T-cell (primary cell): ENCODE measurements at regions not wholly inside any gene's neighbourhood (a gene's known extent, or its start where the extent isn't known, plus 50 kb on each side); places are given as distances from the start of the nearest gene placed in this dataset.

Experiments
- ATAC-seq, 4 experiments: fragments of 200-7000 bp in 3 of 4; fragments of 150-1000 bp in 1 of 4; cut with Tn5 transposase; replicated peaks in 1 of 4; 1 replicate in 3 of 4; 2 replicates in 1 of 4; pipeline ENCODE4 v1.10.0; 2021; ENCODE audit warnings: moderate library complexity in 3 of 4, mild to moderate bottlenecking in 2 of 4, moderate number of reproducible peaks in 1 of 4
- CTCF ChIA-PET, 2 donors: fragments of 300-600 bp; sonication (Branson Sonifier 250); formaldehyde crosslinking; loops; one replicate each; lab custom pipeline; 2022; ENCODE audit warnings: antibody characterized with exemption in 2 of 2; lab: Charles Lee
- POLR2A ChIA-PET, 2 donors: fragments of 300-600 bp; sonication (Branson Sonifier 250); formaldehyde crosslinking; loops; one replicate each; lab custom pipeline; 2022; ENCODE audit warnings: antibody characterized with exemption in 2 of 2; lab: Charles Lee
- DNase-seq, 35 experiments: peaks; one replicate each; pipeline versions ENCODE4 v3.0.0 to v3.0.0-alpha.2; 2013 to 2023
- H3K27ac ChIP-seq: one replicate; pipeline ENCODE4 v1.5.1; 2013; ENCODE audit warnings: low read length
- H3K27me3 ChIP-seq, 2 experiments: replicated peaks in 1 of 2; 1 replicate in 1 of 2; 2 replicates in 1 of 2; pipeline versions ENCODE4 v1.6.1 to v1.7.0; 2013; ENCODE audit warnings: low read length in 1 of 2, mixed read lengths in 1 of 2; ENCODE audit not compliant: control insufficient read depth in 2 of 2, insufficient read depth in 2 of 2; ENCODE audit errors: extremely low read depth in 1 of 2
- H3K36me3 ChIP-seq, 2 donors: 1 replicate in 1 of 2; 2 replicates in 1 of 2; pipeline versions ENCODE4 v1.6.1 to v1.7.0; 2013; ENCODE audit warnings: low read length in 1 of 2; ENCODE audit not compliant: control insufficient read depth in 2 of 2, insufficient read depth in 1 of 2; ENCODE audit errors: extremely low read depth in 1 of 2
- H3K4me1 ChIP-seq, 2 experiments: 1 replicate in 1 of 2; 2 replicates in 1 of 2; pipeline versions ENCODE4 v1.6.1 to v1.7.0; 2013; ENCODE audit warnings: low read length in 2 of 2, mixed read lengths in 1 of 2; ENCODE audit not compliant: insufficient read depth in 2 of 2, control insufficient read depth in 1 of 2; ENCODE audit errors: extremely low read depth in 1 of 2
- H3K4me3 ChIP-seq, 2 donors: 1 replicate in 1 of 2; 2 replicates in 1 of 2; pipeline versions ENCODE4 v1.5.1 to v1.7.0; 2013; ENCODE audit warnings: mild to moderate bottlenecking in 2 of 2, low read length in 1 of 2, moderate library complexity in 1 of 2; ENCODE audit not compliant: control insufficient read depth in 1 of 2; ENCODE audit errors: extremely low read depth in 1 of 2
- H3K9me3 ChIP-seq: 2 replicates; pipeline ENCODE4 v1.7.0; 2013
- H3K27ac Mint-ChIP-seq, 2 donors: one replicate each; pipeline ENCODE4 v1.8.0; 2020 to 2021; ENCODE audit warnings: mild to moderate bottlenecking in 2 of 2, mixed read lengths in 2 of 2
- H3K27me3 Mint-ChIP-seq, 2 donors: one replicate each; pipeline ENCODE4 v1.8.0; 2021 to 2022; ENCODE audit warnings: mixed read lengths in 2 of 2
- H3K36me3 Mint-ChIP-seq: one replicate; pipeline ENCODE4 v1.8.0; 2021; ENCODE audit warnings: mixed read lengths
- H3K4me1 Mint-ChIP-seq, 3 donors: one replicate each; pipeline ENCODE4 v1.8.0; 2020 to 2022; ENCODE audit warnings: mixed read lengths in 3 of 3, mild to moderate bottlenecking in 1 of 3
- H3K4me3 Mint-ChIP-seq, 3 donors: one replicate each; pipeline ENCODE4 v1.8.0; 2020 to 2022; ENCODE audit warnings: mild to moderate bottlenecking in 3 of 3, mixed read lengths in 3 of 3, moderate library complexity in 3 of 3
- H3K9me3 Mint-ChIP-seq, 3 donors: one replicate each; pipeline ENCODE4 v1.8.0; 2020 to 2022; ENCODE audit warnings: mixed read lengths in 3 of 3
- WGBS: methylation state at CpG from one replicate; pipeline ENCODE4 v1.1.5; 2013; ENCODE audit warnings: missing lambda C conversion rate; ENCODE audit not compliant: insufficient coverage; 5-methylcytosine and 5-hydroxymethylcytosine counted together

DNA sequence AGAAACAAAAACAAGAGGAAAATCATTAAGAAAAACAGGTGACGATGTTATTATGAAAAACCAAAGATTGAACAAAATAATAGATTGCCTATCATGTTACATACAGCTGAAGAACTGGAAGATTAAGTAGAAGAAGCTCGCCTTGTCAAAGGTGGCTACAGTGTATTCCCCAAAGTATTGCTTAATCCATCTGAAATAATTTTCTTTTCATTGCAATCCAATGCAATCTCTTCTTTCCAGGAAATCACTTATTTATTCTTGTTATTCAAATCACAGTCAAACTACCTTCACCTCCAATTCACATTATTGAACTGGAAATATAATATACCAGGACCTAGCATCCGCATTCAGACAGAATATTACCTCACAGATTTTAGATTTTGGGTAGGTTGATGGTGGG, 235.9 kb downstream of the AHR start:
- no peaks in the 10 kb centered on the region for H3K36me3 Mint-ChIP-seq
- ChIA-PET POLR2A (no interaction called here), CTCF (no interaction called here)
- no peaks in the 10 kb centered on the region for H3K9me3 Mint-ChIP-seq
- H3K9me3 ChIP-seq, result no peaks in the 10 kb centered on the region
- no peaks in the 10 kb centered on the region for H3K4me1 ChIP-seq
- DNase-seq (no peak), ATAC-seq (no peak)
- H3K27ac ChIP-seq, result no peak overlapping the region
- H3K4me3 ChIP-seq, result no peak overlapping the region
- no peaks in the 10 kb centered on the region for H3K36me3 ChIP-seq
- H3K27me3 ChIP-seq, result no peaks in the 10 kb centered on the region
- H3K4me1 Mint-ChIP-seq, result peaks cover 0 to 7% (median 5%) of the 10 kb centered on the region in 3 donors
- 100% methylated on average over 1 of the region's 3 CpGs for WGBS
- peaks cover 7 to 8% of the 10 kb centered on the region in 2 donors for H3K27me3 Mint-ChIP-seq
- no peak overlapping the region for H3K27ac Mint-ChIP-seq
- H3K4me3 Mint-ChIP-seq, result no peak overlapping the region

DNA sequence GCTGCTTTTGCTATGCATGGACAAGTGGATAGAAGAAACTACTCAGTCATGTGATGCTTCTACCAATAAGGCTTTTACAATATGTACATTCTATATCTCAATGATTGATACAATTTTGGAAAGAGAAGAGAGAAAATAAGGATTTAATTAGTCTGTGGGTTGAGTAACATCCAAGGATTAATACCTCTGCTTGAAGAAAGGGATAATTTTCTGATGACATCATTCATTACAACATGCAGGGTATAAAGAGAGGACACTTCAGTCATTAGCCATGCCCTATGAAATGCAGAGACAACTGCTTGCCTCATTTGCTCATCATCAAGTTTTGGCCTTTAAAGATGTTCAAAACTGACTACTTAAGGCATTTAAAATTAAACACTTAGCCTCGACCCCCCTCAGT, 237.3 kb downstream of the AHR start:
- CTCF ChIA-PET, result no interaction called here
- no peaks in the 10 kb centered on the region for H3K9me3 Mint-ChIP-seq
- no peak for DNase-seq
- WGBS, result no CpG with 5 or more reads among the region's 1 CpG
- H3K4me1 Mint-ChIP-seq, result peaks cover 0 to 7% (median 5%) of the 10 kb centered on the region in 3 donors
- POLR2A ChIA-PET, result no interaction called here
- Histone ChIP-seq H3K4me1 (no peaks in the 10 kb centered on the region), H3K36me3 (no peaks in the 10 kb centered on the region), H3K27me3 (no peaks in the 10 kb centered on the region), H3K27ac (no peak overlapping the region), H3K4me3 (no peak overlapping the region), H3K9me3 (no peaks in the 10 kb centered on the region)
- H3K4me3 Mint-ChIP-seq, result no peak overlapping the region
- H3K27ac Mint-ChIP-seq, result no peak overlapping the region
- no peaks in the 10 kb centered on the region for H3K36me3 Mint-ChIP-seq
- no peak for ATAC-seq
- peaks cover 7 to 8% of the 10 kb centered on the region in 2 donors for H3K27me3 Mint-ChIP-seq

DNA sequence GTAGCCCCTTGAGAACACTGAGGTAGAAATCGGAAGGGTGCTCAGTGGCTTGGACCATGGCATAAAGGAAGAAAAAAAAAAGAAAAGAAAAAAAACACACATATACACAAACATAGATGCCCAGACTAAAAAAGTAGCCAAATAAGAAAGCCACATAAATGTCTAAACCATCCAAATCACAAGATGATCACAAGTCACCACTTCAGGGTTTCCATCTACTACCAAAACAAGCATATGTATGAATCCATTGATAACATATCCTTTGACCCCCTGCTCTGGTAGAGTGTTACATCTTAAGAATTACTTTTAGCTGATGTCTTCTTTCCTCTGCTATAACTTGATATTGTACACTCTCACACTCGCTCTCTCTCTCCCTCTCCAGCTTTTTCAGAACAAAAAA, 245.9 kb downstream of the AHR start:
- Histone ChIP-seq H3K27ac (no peak overlapping the region), H3K36me3 (no peaks in the 10 kb centered on the region), H3K4me3 (no peak overlapping the region), H3K9me3 (no peaks in the 10 kb centered on the region), H3K27me3 (no peaks in the 10 kb centered on the region), H3K4me1 (no peaks in the 10 kb centered on the region)
- ChIA-PET CTCF (interaction anchor here (0.6 to 1.0 kb wide), 2 partner anchors 14 to 562 kb away, joined by 3 read pairs; no protein-coding TSS in a partner anchor), POLR2A (no interaction called here)
- H3K36me3 Mint-ChIP-seq, result no peaks in the 10 kb centered on the region
- peaks cover 6 to 8% of the 10 kb centered on the region in 2 donors for H3K27me3 Mint-ChIP-seq
- DNase-seq (no peak), ATAC-seq (no peak)
- no peaks in the 10 kb centered on the region for H3K4me1 Mint-ChIP-seq
- H3K4me3 Mint-ChIP-seq, result no peak overlapping the region
- no peak overlapping the region for H3K27ac Mint-ChIP-seq
- WGBS, result no CpG with 5 or more reads among the region's 2 CpGs
- no peaks in the 10 kb centered on the region for H3K9me3 Mint-ChIP-seq

DNA sequence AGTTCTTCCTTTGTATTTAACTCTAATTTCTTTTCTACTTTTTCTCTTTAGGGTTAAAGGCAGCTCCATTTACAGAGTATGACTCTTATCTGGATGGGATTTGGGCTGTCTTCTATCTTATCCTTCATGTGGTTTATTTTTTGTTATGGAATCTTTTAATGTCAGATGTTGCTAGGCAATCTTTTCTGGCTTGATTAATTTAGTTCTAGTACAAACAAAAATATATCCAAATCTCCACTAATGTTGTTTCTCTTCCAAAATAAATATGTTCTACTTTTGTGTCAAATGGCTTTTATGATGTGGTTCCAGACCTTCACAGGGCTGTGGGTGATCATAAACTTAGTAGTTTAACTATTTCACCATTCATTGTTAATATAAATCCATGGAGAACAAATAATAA, 246.9 kb downstream of the AHR start:
- POLR2A ChIA-PET, result no interaction called here
- no peaks in the 10 kb centered on the region for H3K36me3 ChIP-seq
- H3K4me1 ChIP-seq, result no peaks in the 10 kb centered on the region
- DNase-seq (no peak), ATAC-seq (no peak)
- CTCF ChIA-PET, result no interaction called here
- H3K27ac ChIP-seq, result no peak overlapping the region
- no peaks in the 10 kb centered on the region for H3K4me1 Mint-ChIP-seq
- peaks cover 6 to 8% of the 10 kb centered on the region in 2 donors for H3K27me3 Mint-ChIP-seq
- no peaks in the 10 kb centered on the region for H3K27me3 ChIP-seq
- H3K9me3 Mint-ChIP-seq, result no peaks in the 10 kb centered on the region
- no peak overlapping the region for H3K4me3 ChIP-seq
- no peaks in the 10 kb centered on the region for H3K9me3 ChIP-seq
- H3K27ac Mint-ChIP-seq, result no peak overlapping the region
- H3K4me3 Mint-ChIP-seq, result no peak overlapping the region
- no peaks in the 10 kb centered on the region for H3K36me3 Mint-ChIP-seq

DNA sequence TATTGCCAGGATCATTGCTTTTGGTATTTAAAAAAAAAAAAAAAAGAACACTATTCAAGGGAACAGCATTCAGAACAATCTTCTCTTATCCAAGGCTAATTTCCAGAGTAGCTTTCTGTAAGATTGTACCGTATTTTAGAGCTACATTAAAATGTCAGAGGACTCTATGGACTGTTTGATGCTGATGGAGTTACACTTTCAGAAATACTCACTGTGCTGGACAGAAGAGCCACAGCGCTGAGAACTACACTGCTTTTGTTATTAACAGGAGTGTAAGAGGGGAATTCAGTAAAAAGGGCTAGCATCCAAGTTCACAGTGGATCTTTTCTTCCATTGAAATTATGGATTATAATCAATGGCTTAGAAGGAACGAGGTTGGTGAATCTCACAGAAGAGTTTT, 247.7 kb downstream of the AHR start:
- POLR2A ChIA-PET, result no interaction called here
- Histone ChIP-seq H3K9me3 (no peaks in the 10 kb centered on the region), H3K27ac (no peak overlapping the region), H3K36me3 (no peaks in the 10 kb centered on the region), H3K4me1 (no peaks in the 10 kb centered on the region), H3K27me3 (no peaks in the 10 kb centered on the region), H3K4me3 (no peak overlapping the region)
- no peak for ATAC-seq
- peaks cover 6 to 8% of the 10 kb centered on the region in 2 donors for H3K27me3 Mint-ChIP-seq
- no peak overlapping the region for H3K4me3 Mint-ChIP-seq
- H3K9me3 Mint-ChIP-seq, result no peaks in the 10 kb centered on the region
- CTCF ChIA-PET, result no interaction called here
- H3K4me1 Mint-ChIP-seq, result no peaks in the 10 kb centered on the region
- no peaks in the 10 kb centered on the region for H3K36me3 Mint-ChIP-seq
- no peak overlapping the region for H3K27ac Mint-ChIP-seq
- no peak for DNase-seq
- no CpG with 5 or more reads among the region's 3 CpGs for WGBS

DNA sequence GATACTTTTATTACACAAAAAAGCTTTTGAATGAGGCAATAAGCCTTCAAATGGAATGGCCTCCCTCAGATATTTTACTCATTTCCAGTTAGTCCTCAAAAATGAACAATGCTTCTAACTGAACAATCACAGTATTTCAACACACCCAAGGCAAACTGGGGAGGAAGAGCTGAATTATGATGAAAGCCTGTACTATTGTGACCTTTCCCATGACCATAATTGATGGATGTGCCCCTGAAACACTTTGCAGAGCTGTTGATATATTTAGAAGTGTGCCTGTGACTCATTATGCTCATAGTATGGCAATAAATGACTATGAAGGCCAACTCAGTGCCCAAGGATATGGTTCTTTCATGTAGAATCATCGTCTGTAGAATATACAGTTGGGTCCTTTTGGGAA, 248.1 kb downstream of the AHR start:
- ChIA-PET POLR2A (no interaction called here), CTCF (no interaction called here)
- H3K27me3 Mint-ChIP-seq, result peaks cover 6 to 8% of the 10 kb centered on the region in 2 donors
- H3K27ac Mint-ChIP-seq, result no peak overlapping the region
- no peaks in the 10 kb centered on the region for H3K9me3 ChIP-seq
- H3K36me3 ChIP-seq, result no peaks in the 10 kb centered on the region
- no peaks in the 10 kb centered on the region for H3K36me3 Mint-ChIP-seq
- no peak overlapping the region for H3K4me3 ChIP-seq
- no peak overlapping the region for H3K4me3 Mint-ChIP-seq
- no peaks in the 10 kb centered on the region for H3K9me3 Mint-ChIP-seq
- no peaks in the 10 kb centered on the region for H3K27me3 ChIP-seq
- H3K4me1 Mint-ChIP-seq, result no peaks in the 10 kb centered on the region
- no CpG with 5 or more reads among the region's 1 CpG for WGBS
- ATAC-seq (no peak), DNase-seq (no peak)
- H3K4me1 ChIP-seq, result no peaks in the 10 kb centered on the region
- H3K27ac ChIP-seq, result no peak overlapping the region

DNA sequence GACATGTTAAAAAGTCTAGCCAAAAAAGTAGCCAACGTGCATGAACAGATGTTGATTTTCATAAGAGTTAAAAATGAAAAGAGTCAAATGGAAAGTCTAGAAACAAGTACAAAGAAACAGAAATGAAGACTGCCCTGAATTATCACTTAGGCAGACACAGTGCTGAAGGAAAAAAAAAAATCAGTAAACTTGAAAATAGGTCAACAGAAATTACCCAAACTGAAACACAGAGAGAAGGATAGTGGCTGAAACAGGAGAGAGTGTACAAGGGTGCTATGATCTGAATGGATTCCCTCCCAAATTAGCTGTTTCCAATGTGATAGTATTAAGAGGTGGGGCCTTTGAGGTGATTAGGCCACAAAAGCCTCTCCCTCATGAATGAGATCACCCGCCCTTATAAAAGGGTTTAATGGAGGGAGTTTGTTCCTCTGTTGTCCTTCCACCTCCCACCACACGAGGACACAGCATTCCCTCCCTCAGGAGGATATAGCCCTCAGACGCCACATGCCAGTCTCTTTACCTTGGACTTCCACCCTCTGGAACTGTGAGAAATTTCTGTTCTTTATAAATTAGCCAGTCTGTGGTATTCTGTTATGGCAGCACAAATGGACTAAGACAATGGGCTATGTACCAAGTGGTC, 249.7 kb downstream of the AHR start:
- DNase-seq (no peak), ATAC-seq (no peak)
- Histone ChIP-seq H3K9me3 (no peaks in the 10 kb centered on the region), H3K4me3 (no peak overlapping the region), H3K27me3 (no peaks in the 10 kb centered on the region), H3K4me1 (no peaks in the 10 kb centered on the region), H3K27ac (no peak overlapping the region), H3K36me3 (no peaks in the 10 kb centered on the region)
- H3K4me3 Mint-ChIP-seq, result no peak overlapping the region
- H3K4me1 Mint-ChIP-seq, result no peaks in the 10 kb centered on the region
- ChIA-PET CTCF (no interaction called here), POLR2A (interaction anchor here in 1 of 2 donors (0.6 kb wide), 1 partner anchor 701 kb away, joined by 3 read pairs; no protein-coding TSS in a partner anchor)
- peaks cover 6 to 8% of the 10 kb centered on the region in 2 donors for H3K27me3 Mint-ChIP-seq
- no peak overlapping the region for H3K27ac Mint-ChIP-seq
- no peaks in the 10 kb centered on the region for H3K36me3 Mint-ChIP-seq
- WGBS, result no CpG with 5 or more reads among the region's 4 CpGs
- H3K9me3 Mint-ChIP-seq, result no peaks in the 10 kb centered on the region
